ENCODE measurements at regions not wholly inside any gene's neighbourhood (a gene's known extent, or its start where the extent isn't known, plus 50 kb on each side); places are given as distances from the start of the nearest gene placed in this dataset.

- TF ChIP-seq CTCF (IDR thresholded peaks at IDR 0.05) (no peak), POLR2A (IDR thresholded peaks at IDR 0.05) (no peak)
These were observed 131.8 kb downstream of the TWIST2 start for GRCh38 chr2:238979636-238980035.
